ENCODE measurements at regions not wholly inside any gene's neighbourhood (a gene's known extent, or its start where the extent isn't known, plus 50 kb on each side); places are given as distances from the start of the nearest gene placed in this dataset.
A peak's percentile ranks its signal among the peaks of the same experiment; 100 is the strongest.
"Not testable (repeated sequence)": the region's sequence is repeated elsewhere in the genome, so short reads cannot be mapped to it uniquely, and the experiment has no call there.

- ChIA-PET CTCF (interaction anchor here (0.6 kb wide), 1 partner anchor 277 kb away, joined by 5 read pairs; no protein-coding TSS in a partner anchor), POLR2A (ENCODE audit: low non-redundant PET) (no interaction called here)
- no peak for TF ChIP-seq CTCF (conservative IDR thresholded peaks at IDR 0.05; ENCODE audit: low read depth)
- no peak overlapping the region for H3K27ac ChIP-seq
- DNase-seq (ENCODE audit: low spot score) = peak; percentile 9
Observed at GRCh38 chr14:80275208-80275850, 64.0 kb upstream of the DIO2 start.

GRCh38 chr14:80274310-80274709, 63.0 kb upstream of the DIO2 start:
- H3K27ac ChIP-seq; DNase-seq (ENCODE audit: low spot score); POLR2A ChIA-PET (ENCODE audit: low non-redundant PET): not testable (repeated sequence)
- CTCF ChIA-PET = interaction anchor here (0.6 kb wide), 1 partner anchor 1483 kb away, joined by 5 read pairs; no protein-coding TSS in a partner anchor

GRCh38 chr14:80271389-80271788, 60.1 kb upstream of the DIO2 start:
- H3K27ac ChIP-seq = no peak overlapping the region
- TF ChIP-seq CTCF (conservative IDR thresholded peaks at IDR 0.05; ENCODE audit: low read depth) = no peak
- ChIA-PET CTCF (no interaction called here), POLR2A (ENCODE audit: low non-redundant PET) (no interaction called here)
- no peak for DNase-seq (ENCODE audit: low spot score)

GRCh38 chr14:80269353-80269925, 58.1 kb upstream of the DIO2 start:
- no peak for DNase-seq (ENCODE audit: low spot score)
- no peak overlapping the region for H3K27ac ChIP-seq
- POLR2A ChIA-PET (ENCODE audit: low non-redundant PET) = no interaction called here

GRCh38 chr14:80266930-80267329, 55.6 kb upstream of the DIO2 start:
- CTCF ChIA-PET = interaction anchor here (0.7 kb wide), 1 partner anchor 10 kb away, joined by 3 read pairs; no protein-coding TSS in a partner anchor

More at GRCh38 chr14:80269353-80269925, 58.1 kb upstream of the DIO2 start:
- CTCF ChIA-PET = no interaction called here
- no peak for TF ChIP-seq CTCF (conservative IDR thresholded peaks at IDR 0.05; ENCODE audit: low read depth)

DNA sequence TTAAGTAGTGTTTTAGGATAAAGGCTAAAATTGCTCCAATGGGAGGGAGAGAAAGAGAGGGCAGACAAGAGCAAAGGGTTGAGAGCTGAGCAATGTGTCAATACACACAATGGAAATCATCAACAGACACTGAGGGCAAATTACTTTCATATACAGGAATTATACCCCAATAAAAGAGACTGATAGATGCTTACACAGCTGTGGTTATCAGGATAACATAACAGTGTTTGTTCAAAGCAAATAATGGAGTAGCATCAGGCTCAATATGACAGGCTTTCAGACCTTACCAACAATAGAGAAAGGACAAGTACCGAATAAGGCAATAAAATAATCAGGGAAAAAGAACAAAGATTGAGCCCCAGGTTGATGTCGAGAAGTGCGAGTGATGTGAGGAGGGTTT, 53.4 kb upstream of the DIO2 start:
- CTCF ChIA-PET = no interaction called here
- no peak for DNase-seq (ENCODE audit: low spot score)
- TF ChIP-seq CTCF (conservative IDR thresholded peaks at IDR 0.05; ENCODE audit: low read depth) = no peak
- POLR2A ChIA-PET (ENCODE audit: low non-redundant PET) = no interaction called here
- H3K27ac ChIP-seq = no peak overlapping the region

More at GRCh38 chr14:80266930-80267329, 55.6 kb upstream of the DIO2 start:
- POLR2A ChIA-PET (ENCODE audit: low non-redundant PET) = no interaction called here
- TF ChIP-seq CTCF (conservative IDR thresholded peaks at IDR 0.05; ENCODE audit: low read depth) = no peak
- DNase-seq (ENCODE audit: low spot score) = no peak
- H3K27ac ChIP-seq = no peak overlapping the region
